Vagina (tissue), 2 donors: ENCODE measurements at regions not wholly inside any gene's neighbourhood (a gene's known extent, or its start where the extent isn't known, plus 50 kb on each side); places are given as distances from the start of the nearest gene placed in this dataset.

Source experiments
- CTCF ChIP-seq, 3 experiments: fragments of 450-650 bp in 2 of 3; fragments of 200-600 bp in 1 of 3; sonication (generic) in 1 of 3; IDR thresholded peaks; one replicate each; pipeline ENCODE4 v1.5.1; 2017 to 2019; ENCODE audit warnings: antibody characterized with exemption in 3 of 3, mild to moderate bottlenecking in 2 of 3, moderate library complexity in 2 of 3
- POLR2A ChIP-seq, 2 donors: fragments of 450-650 bp; IDR thresholded peaks; one replicate each; pipeline ENCODE4 v1.6.1; 2017; ENCODE audit warnings: antibody characterized with exemption in 2 of 2, mild to moderate bottlenecking in 2 of 2, moderate library complexity in 2 of 2
- POLR2AphosphoS5 ChIP-seq, 2 donors: sonication (generic); formaldehyde crosslinking; IDR thresholded peaks; one replicate each; pipeline ENCODE4 v1.9.0; 2017; ENCODE audit warnings: antibody characterized with exemption in 2 of 2, mild to moderate bottlenecking in 2 of 2, low read depth in 1 of 2; ENCODE audit not compliant: insufficient read depth in 1 of 2

GRCh38 chr6:25032934-25033333 lies 97.2 kb upstream of the RIPOR2 start:
- no peak for TF ChIP-seq CTCF (IDR thresholded peaks at IDR 0.05)
- TF ChIP-seq POLR2A (IDR thresholded peaks at IDR 0.05): no peak
- no peak for TF ChIP-seq POLR2AphosphoS5 (IDR thresholded peaks at IDR 0.05; ENCODE audit: insufficient read depth in 1 of 2, low read depth in 1 of 2)
